Activated naive CD4-positive, alpha-beta T cell treated with anti-CD3 and anti-CD28 coated beads, Interleukin-2, amount 10 ng/mL, durations not matched to agents 7 days and 5 days (primary cell): ENCODE measurements at regions not wholly inside any gene's neighbourhood (a gene's known extent, or its start where the extent isn't known, plus 50 kb on each side); places are given as distances from the start of the nearest gene placed in this dataset.

Experiments used
- CTCF ChIA-PET: fragments of 350-600 bp; sonication (Branson Sonifier 250); formaldehyde crosslinking; loops from one replicate; lab custom pipeline; 2021; ENCODE audit warnings: antibody characterized with exemption; lab: Charles Lee
- DNase-seq: peaks from one replicate; pipeline ENCODE4 v3.0.0-alpha.2; 2020
- H3K27ac Mint-ChIP-seq: one replicate; pipeline ENCODE4 v1.8.0; 2021; ENCODE audit warnings: mild to moderate bottlenecking, moderate library complexity, mixed read lengths
- H3K27me3 Mint-ChIP-seq: one replicate; pipeline ENCODE4 v1.8.0; 2021; ENCODE audit warnings: mild to moderate bottlenecking, mixed read lengths
- H3K36me3 Mint-ChIP-seq: one replicate; pipeline ENCODE4 v1.8.0; 2021; ENCODE audit warnings: mixed read lengths
- H3K4me1 Mint-ChIP-seq: one replicate; pipeline ENCODE4 v1.8.0; 2021; ENCODE audit warnings: mixed read lengths
- H3K4me3 Mint-ChIP-seq: one replicate; pipeline ENCODE4 v1.8.0; 2021; ENCODE audit warnings: mild to moderate bottlenecking, moderate library complexity, mixed read lengths
- H3K9me3 Mint-ChIP-seq: one replicate; pipeline ENCODE4 v1.8.0; 2021; ENCODE audit warnings: mixed read lengths

DNA sequence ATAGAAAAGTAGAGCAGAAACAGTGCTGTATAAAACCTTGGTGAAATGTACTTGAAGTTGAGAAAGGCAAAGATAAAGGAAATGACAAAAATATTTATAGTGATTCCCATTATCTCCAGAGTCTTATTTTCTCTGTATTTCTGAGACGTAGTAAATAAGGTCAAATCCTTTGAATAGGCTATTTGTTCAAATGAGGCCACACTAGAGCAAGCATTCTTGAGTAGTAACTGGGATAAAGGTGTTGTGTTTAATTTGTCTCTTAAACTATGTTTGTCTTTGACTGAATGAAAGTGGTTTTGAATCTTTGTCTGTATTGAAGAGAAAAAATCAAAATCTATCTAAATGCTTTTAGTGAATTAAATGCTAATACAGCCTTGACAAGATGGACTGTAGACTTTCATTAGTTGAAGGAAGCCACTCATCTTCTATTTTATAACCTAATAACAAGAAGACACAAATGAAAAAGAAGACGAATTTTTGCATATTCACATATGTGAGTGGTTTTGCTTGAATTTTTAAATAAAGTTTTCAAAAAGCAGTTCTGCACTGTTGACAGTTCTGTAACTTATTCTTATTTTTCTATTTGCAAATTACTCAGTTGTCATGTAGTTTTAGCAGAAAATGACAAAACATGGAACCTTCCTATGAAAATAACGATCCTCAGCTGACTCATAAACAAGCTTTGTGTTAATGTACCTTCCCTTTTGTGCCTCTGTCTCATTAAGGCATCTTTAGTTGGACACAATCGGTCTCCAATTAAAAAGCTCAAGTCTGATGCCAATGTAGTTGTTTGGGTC is 94.8 kb upstream of the PCDH18 start:
- H3K4me3 Mint-ChIP-seq, result no peak overlapping the region
- no peak for DNase-seq
- no peaks in the 10 kb centered on the region for H3K36me3 Mint-ChIP-seq
- CTCF ChIA-PET, result no interaction called here
- H3K9me3 Mint-ChIP-seq, result peaks cover 5% of the 10 kb centered on the region
- H3K4me1 Mint-ChIP-seq, result no peaks in the 10 kb centered on the region
- no peak overlapping the region for H3K27ac Mint-ChIP-seq
- no peaks in the 10 kb centered on the region for H3K27me3 Mint-ChIP-seq

DNA sequence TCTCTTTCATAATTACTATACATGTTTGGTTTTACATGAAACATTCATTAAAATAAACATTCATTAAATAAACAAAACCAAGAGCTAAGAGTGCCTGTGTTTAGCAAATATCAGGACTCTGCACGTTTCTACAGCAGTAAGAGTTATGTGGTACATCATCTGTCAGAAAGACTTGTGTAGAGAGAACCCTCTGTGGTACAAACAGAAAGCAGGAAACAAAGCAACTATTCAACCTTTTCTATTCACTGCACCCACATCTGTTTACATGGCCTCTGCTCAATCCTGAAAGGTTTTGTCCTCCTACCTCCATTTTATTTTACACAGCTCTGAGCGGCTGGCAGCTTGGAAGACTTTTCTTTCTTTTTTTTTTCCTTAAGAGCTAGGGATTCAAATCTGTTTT is 90.7 kb upstream of the PCDH18 start:
- Mint-ChIP-seq H3K4me3 (no peak overlapping the region), H3K27ac (no peak overlapping the region), H3K9me3 (no peaks in the 10 kb centered on the region), H3K27me3 (no peaks in the 10 kb centered on the region), H3K36me3 (no peaks in the 10 kb centered on the region), H3K4me1 (no peaks in the 10 kb centered on the region)
- CTCF ChIA-PET, result no interaction called here
- DNase-seq, result no peak

GRCh38 chr4:137621056-137621455 is 88.8 kb upstream of the PCDH18 start:
- Mint-ChIP-seq H3K4me3 (no peak overlapping the region), H3K27ac (no peak overlapping the region), H3K36me3 (no peaks in the 10 kb centered on the region), H3K4me1 (no peaks in the 10 kb centered on the region), H3K9me3 (no peaks in the 10 kb centered on the region), H3K27me3 (no peaks in the 10 kb centered on the region)
- DNase-seq, result no peak
- CTCF ChIA-PET, result no interaction called here

DNA sequence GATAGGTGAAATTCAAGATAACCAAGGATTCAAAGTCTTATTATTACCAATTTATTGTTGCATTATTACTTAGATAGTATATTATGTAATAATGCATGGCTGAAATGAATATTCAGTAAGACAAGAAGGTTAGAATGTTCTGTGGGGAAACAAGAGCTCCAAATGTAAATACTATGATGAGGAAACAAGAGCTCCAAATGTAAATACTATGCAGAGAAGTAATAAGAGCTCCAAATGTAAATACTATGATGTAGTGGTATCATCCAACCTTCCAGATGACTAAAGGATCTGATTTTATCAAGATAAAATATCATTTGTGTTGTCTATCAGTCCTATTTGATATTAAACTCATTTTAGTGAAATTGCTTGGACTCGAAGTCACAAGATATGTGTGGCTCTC is 82.2 kb upstream of the PCDH18 start:
- no peaks in the 10 kb centered on the region for H3K27me3 Mint-ChIP-seq
- no peak for DNase-seq
- CTCF ChIA-PET, result no interaction called here
- no peaks in the 10 kb centered on the region for H3K4me1 Mint-ChIP-seq
- no peaks in the 10 kb centered on the region for H3K36me3 Mint-ChIP-seq
- peaks cover 3% of the 10 kb centered on the region for H3K9me3 Mint-ChIP-seq
- H3K27ac Mint-ChIP-seq, result no peak overlapping the region
- H3K4me3 Mint-ChIP-seq, result no peak overlapping the region

- no peak for DNase-seq
- no peaks in the 10 kb centered on the region for H3K36me3 Mint-ChIP-seq
- H3K9me3 Mint-ChIP-seq, result peaks cover 3% of the 10 kb centered on the region
- no peaks in the 10 kb centered on the region for H3K4me1 Mint-ChIP-seq
- no peaks in the 10 kb centered on the region for H3K27me3 Mint-ChIP-seq
- CTCF ChIA-PET, result no interaction called here
- H3K27ac Mint-ChIP-seq, result no peak overlapping the region
- no peak overlapping the region for H3K4me3 Mint-ChIP-seq
These were observed 79.9 kb upstream of the PCDH18 start for GRCh38 chr4:137611998-137612700.

DNA sequence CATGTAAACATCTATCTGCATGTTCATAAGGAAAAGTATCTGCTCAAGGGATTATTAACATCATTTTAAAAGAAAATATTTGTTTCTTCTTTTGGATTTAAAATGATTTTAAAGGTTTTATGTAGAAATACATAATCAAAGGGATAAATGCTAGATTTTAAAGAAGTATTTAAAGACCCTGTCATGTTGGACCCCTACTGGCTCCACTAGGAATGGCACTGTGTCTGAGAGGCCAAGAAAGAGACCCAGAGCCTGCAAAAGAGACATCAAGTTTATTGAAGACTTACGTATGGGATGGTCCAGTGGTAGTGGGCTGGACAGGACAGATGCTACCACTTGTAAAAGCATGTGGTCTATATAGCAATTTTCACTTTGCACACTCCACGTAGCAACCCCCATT is 78.7 kb upstream of the PCDH18 start:
- Mint-ChIP-seq H3K9me3 (peaks cover 3% of the 10 kb centered on the region), H3K4me3 (no peak overlapping the region), H3K27ac (no peak overlapping the region), H3K27me3 (no peaks in the 10 kb centered on the region), H3K4me1 (no peaks in the 10 kb centered on the region), H3K36me3 (no peaks in the 10 kb centered on the region)
- CTCF ChIA-PET, result no interaction called here
- no peak for DNase-seq

- H3K4me1 Mint-ChIP-seq, result no peaks in the 10 kb centered on the region
- no peak for DNase-seq
- peaks cover 3% of the 10 kb centered on the region for H3K9me3 Mint-ChIP-seq
- CTCF ChIA-PET, result no interaction called here
- no peaks in the 10 kb centered on the region for H3K36me3 Mint-ChIP-seq
- H3K27ac Mint-ChIP-seq, result no peak overlapping the region
- H3K27me3 Mint-ChIP-seq, result no peaks in the 10 kb centered on the region
- no peak overlapping the region for H3K4me3 Mint-ChIP-seq
These were observed 77.6 kb upstream of the PCDH18 start for GRCh38 chr4:137609718-137610430.

DNA sequence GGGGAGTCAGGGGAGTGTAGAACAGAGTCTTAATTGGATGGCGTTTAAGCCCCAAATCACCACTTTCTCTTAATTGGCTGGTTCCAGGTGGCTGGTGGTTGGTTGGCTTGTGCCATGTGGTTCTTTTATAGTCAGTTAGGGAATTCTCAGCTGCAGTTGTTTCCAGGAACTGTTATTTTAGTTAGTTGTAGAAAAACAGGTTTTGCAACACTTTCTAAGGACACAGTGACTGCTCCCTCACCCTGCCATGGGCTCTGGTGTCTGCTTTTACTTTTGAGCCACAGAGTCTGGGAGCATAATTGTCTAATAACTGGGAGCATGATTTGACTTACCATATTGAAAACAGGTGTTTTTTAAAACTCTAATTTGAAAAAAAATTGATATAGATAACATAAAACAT is 75.8 kb upstream of the PCDH18 start:
- CTCF ChIA-PET, result no interaction called here
- Mint-ChIP-seq H3K4me3 (no peak overlapping the region), H3K36me3 (no peaks in the 10 kb centered on the region), H3K27ac (no peak overlapping the region), H3K27me3 (no peaks in the 10 kb centered on the region), H3K4me1 (no peaks in the 10 kb centered on the region), H3K9me3 (peaks cover under 1% of the 10 kb centered on the region)
- DNase-seq, result no peak

DNA sequence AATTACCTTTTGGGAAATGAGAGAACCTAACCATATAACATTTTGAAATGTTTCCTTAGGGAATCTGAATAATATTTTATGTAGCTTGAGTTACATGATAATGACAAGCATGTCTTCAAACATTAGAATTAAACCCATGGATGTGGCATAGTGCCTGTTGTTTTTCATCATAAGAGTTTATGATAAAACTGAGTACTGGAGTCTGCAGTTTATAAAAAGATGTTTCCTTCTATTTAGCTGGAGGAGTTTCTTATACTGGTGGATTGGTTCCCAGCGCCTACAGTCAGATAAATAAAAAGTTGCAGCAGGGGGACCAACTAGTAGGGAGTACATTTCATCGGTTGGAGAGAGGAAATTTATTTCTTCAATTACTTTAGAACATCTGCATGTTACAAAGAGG is 70.1 kb upstream of the PCDH18 start:
- no peak overlapping the region for H3K4me3 Mint-ChIP-seq
- H3K36me3 Mint-ChIP-seq, result no peaks in the 10 kb centered on the region
- H3K4me1 Mint-ChIP-seq, result no peaks in the 10 kb centered on the region
- CTCF ChIA-PET, result no interaction called here
- H3K27me3 Mint-ChIP-seq, result no peaks in the 10 kb centered on the region
- DNase-seq, result no peak
- no peaks in the 10 kb centered on the region for H3K9me3 Mint-ChIP-seq
- H3K27ac Mint-ChIP-seq, result no peak overlapping the region

DNA sequence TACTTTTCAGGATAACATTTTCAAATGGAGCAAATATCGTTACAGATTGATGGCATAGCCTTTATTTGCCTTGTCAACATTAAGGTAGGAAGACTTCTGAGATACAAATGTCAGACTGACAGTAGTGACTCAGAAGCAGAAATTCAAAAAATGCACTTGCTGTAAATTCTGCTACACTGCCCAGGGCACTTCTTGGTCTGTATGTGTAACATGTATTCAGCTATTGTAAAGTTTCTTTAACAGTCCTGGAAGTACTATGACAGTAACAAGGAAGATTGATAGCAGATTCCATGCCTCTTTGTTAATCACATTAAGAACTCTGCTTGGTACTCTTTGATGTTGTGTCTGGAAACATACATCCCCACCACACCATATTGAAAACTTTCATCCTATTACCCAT is 69.6 kb upstream of the PCDH18 start:
- CTCF ChIA-PET, result no interaction called here
- Mint-ChIP-seq H3K36me3 (no peaks in the 10 kb centered on the region), H3K4me3 (no peak overlapping the region), H3K27ac (no peak overlapping the region), H3K4me1 (no peaks in the 10 kb centered on the region), H3K27me3 (no peaks in the 10 kb centered on the region), H3K9me3 (no peaks in the 10 kb centered on the region)
- no peak for DNase-seq

- CTCF ChIA-PET, result no interaction called here
- no peaks in the 10 kb centered on the region for H3K9me3 Mint-ChIP-seq
- DNase-seq, result no peak
- H3K27ac Mint-ChIP-seq, result no peak overlapping the region
- H3K4me1 Mint-ChIP-seq, result no peaks in the 10 kb centered on the region
- no peaks in the 10 kb centered on the region for H3K27me3 Mint-ChIP-seq
- no peak overlapping the region for H3K4me3 Mint-ChIP-seq
- no peaks in the 10 kb centered on the region for H3K36me3 Mint-ChIP-seq
These were observed 67.4 kb upstream of the PCDH18 start for GRCh38 chr4:137599734-137600133.

- CTCF ChIA-PET, result no interaction called here
- Mint-ChIP-seq H3K4me3 (no peak overlapping the region), H3K27ac (no peak overlapping the region), H3K9me3 (no peaks in the 10 kb centered on the region), H3K27me3 (no peaks in the 10 kb centered on the region), H3K36me3 (no peaks in the 10 kb centered on the region), H3K4me1 (no peaks in the 10 kb centered on the region)
- DNase-seq, result no peak
These were observed 65.6 kb upstream of the PCDH18 start for GRCh38 chr4:137597752-137598430.

DNA sequence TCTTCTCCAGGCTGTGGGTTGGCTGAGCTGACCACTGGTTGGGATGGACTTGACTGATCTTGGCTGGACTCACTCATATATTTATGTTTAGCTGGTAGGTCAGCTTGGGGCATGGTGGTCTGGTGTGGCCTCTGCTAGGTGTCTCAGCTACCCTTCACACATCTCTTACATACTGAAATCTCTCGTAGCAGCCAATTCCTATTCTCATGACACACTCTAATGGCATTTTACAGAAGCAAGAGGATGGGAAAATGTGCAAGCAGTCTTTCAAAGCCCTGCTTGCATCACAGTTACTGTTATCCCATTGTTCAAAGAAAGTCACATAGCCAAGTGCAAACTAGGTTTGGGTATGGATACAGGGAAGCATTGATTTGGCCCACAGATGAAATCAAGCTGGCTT is 55.5 kb upstream of the PCDH18 start:
- Mint-ChIP-seq H3K9me3 (no peaks in the 10 kb centered on the region), H3K27me3 (no peaks in the 10 kb centered on the region), H3K4me1 (no peaks in the 10 kb centered on the region), H3K4me3 (no peak overlapping the region), H3K36me3 (no peaks in the 10 kb centered on the region), H3K27ac (no peak overlapping the region)
- no peak for DNase-seq
- CTCF ChIA-PET, result no interaction called here

- H3K27ac Mint-ChIP-seq, result no peak overlapping the region
- H3K27me3 Mint-ChIP-seq, result no peaks in the 10 kb centered on the region
- CTCF ChIA-PET, result no interaction called here
- no peaks in the 10 kb centered on the region for H3K4me1 Mint-ChIP-seq
- no peak for DNase-seq
- H3K36me3 Mint-ChIP-seq, result no peaks in the 10 kb centered on the region
- H3K4me3 Mint-ChIP-seq, result no peak overlapping the region
- H3K9me3 Mint-ChIP-seq, result no peaks in the 10 kb centered on the region
These were observed 51.4 kb upstream of the PCDH18 start for GRCh38 chr4:137583671-137584070.
